MCF 10A (cell line): ENCODE measurements at regions not wholly inside any gene's neighbourhood (a gene's known extent, or its start where the extent isn't known, plus 50 kb on each side); places are given as distances from the start of the nearest gene placed in this dataset.
"Not testable (repeated sequence)": the region's sequence is repeated elsewhere in the genome, so short reads cannot be mapped to it uniquely, and the experiment has no call there.

Experiments used
- BruUV-seq: library from RNA; stranded (reverse); fragments of 400-500 nt; replicated peaks from 2 replicates; lab custom pipeline; 2021; lab: Mats Ljungman, UMichigan
- CTCF ChIA-PET: fragments of 300-600 bp; sonication (Branson Sonifier 250); formaldehyde crosslinking; extraction: SDS; loops from one replicate; lab custom pipeline; 2021; ENCODE audit warnings: antibody characterized with exemption, inconsistent platforms; lab: Yijun Ruan, JAX
- POLR2A ChIA-PET: fragments of 300-600, 350-650 bp; sonication (Branson Sonifier 250); formaldehyde crosslinking; extraction: SDS; loops from one replicate; lab custom pipeline; 2020; ENCODE audit warnings: antibody characterized with exemption, inconsistent platforms; lab: Yijun Ruan, JAX
- DNase-seq: peaks from one replicate; pipeline ENCODE4 v3.0.0-alpha.2; 2018; ENCODE audit not compliant: unreplicated experiment
- H3K27ac Mint-ChIP-seq: one replicate; pipeline ENCODE4 v1.8.0; 2022; ENCODE audit warnings: mild to moderate bottlenecking, low read depth, mixed read lengths; ENCODE audit not compliant: unreplicated experiment
- H3K27me3 Mint-ChIP-seq: one replicate; pipeline ENCODE4 v1.8.0; 2022; ENCODE audit warnings: mixed read lengths; ENCODE audit not compliant: insufficient read depth, unreplicated experiment
- H3K36me3 Mint-ChIP-seq: one replicate; pipeline ENCODE4 v1.8.0; 2022; ENCODE audit warnings: mild to moderate bottlenecking, moderate library complexity, mixed read lengths; ENCODE audit not compliant: insufficient read depth, unreplicated experiment
- H3K4me1 Mint-ChIP-seq: one replicate; pipeline ENCODE4 v1.8.0; 2022; ENCODE audit warnings: mixed read lengths; ENCODE audit not compliant: insufficient read depth, unreplicated experiment
- H3K4me3 Mint-ChIP-seq: one replicate; pipeline ENCODE4 v1.8.0; 2022; ENCODE audit warnings: mild to moderate bottlenecking, moderate library complexity, mixed read lengths; ENCODE audit not compliant: unreplicated experiment
- H3K9me3 Mint-ChIP-seq: one replicate; pipeline ENCODE4 v1.8.0; 2022; ENCODE audit warnings: mixed read lengths; ENCODE audit not compliant: unreplicated experiment
- CTCF ChIP-seq: fragments of 200-600 bp; IDR thresholded peaks from one replicate; pipeline ENCODE4 v1.8.0; 2022; ENCODE audit warnings: antibody characterized with exemption, mild to moderate bottlenecking; ENCODE audit not compliant: unreplicated experiment
- intact Hi-C: fragments of 100-400 bp; cut with micrococcal nuclease; formaldehyde crosslinking; loops from 2 replicates; pipeline ENCODE4 v1.14.1; 2022

DNA sequence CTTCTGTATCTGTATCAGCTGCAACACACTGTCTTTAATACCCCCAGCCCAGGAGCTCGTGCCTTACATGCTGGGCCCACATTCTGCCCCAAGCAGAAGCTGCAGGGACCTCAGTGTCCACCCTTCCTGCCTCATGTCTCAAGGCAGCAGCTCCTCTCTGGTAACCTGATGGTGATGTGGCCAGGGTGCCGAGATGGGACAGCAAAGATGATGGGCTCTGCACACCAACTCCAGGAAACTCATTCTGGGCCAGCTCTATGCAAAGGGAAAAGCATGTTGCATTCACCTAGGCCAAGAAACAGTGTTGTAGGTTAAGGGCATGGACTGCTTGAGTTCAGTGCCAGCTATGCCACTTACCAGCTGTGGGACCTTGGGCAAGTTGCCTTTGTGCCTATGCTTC, 79.5 kb upstream of the PRR23C start:
- no peak overlapping the region for H3K27ac Mint-ChIP-seq
- ChIA-PET CTCF (interaction anchor here (0.5 to 2.5 kb wide), 3 partner anchors 11 to 188 kb away, joined by 5 to 13 read pairs (median 6); no protein-coding TSS in a partner anchor), POLR2A (no interaction called here)
- no TSS peak for BruUV-seq
- no peak overlapping the region for H3K4me3 Mint-ChIP-seq
- DNase-seq: no peak
- no peak for TF ChIP-seq CTCF
- H3K4me1 Mint-ChIP-seq: peaks cover 17% of the 10 kb centered on the region
- peaks cover 4% of the 10 kb centered on the region for H3K27me3 Mint-ChIP-seq
- intact Hi-C loops: no loop called here
- H3K36me3 Mint-ChIP-seq: no peaks in the 10 kb centered on the region
- no peaks in the 10 kb centered on the region for H3K9me3 Mint-ChIP-seq

- Mint-ChIP-seq H3K9me3 (no peaks in the 10 kb centered on the region), H3K27ac (no peak overlapping the region), H3K4me1 (peaks cover 6% of the 10 kb centered on the region), H3K27me3 (peaks cover 8% of the 10 kb centered on the region), H3K4me3 (no peak overlapping the region), H3K36me3 (no peaks in the 10 kb centered on the region)
- TF ChIP-seq CTCF: no peak
- intact Hi-C loops: no loop called here
- ChIA-PET POLR2A (interaction anchor here (0.6 kb wide), 1 partner anchor 52 kb away, joined by 3 read pairs; no protein-coding TSS in a partner anchor), CTCF (interaction anchor here (0.6 to 1.8 kb wide), 3 partner anchors 15 to 80 kb away, joined by 4 to 12 read pairs (median 6); no protein-coding TSS in a partner anchor)
- DNase-seq: no peak
- BruUV-seq: no TSS peak
Observed at GRCh38 chr3:139127101-139127500, 82.4 kb upstream of the PRR23C start.

- intact Hi-C loops, H3K27ac Mint-ChIP-seq, H3K36me3 Mint-ChIP-seq, DNase-seq, H3K9me3 Mint-ChIP-seq, BruUV-seq, H3K4me1 Mint-ChIP-seq, H3K4me3 Mint-ChIP-seq, H3K27me3 Mint-ChIP-seq: not testable (repeated sequence)
- POLR2A ChIA-PET: interaction anchor here (0.6 kb wide), 1 partner anchor 52 kb away, joined by 3 read pairs; no protein-coding TSS in a partner anchor
- CTCF ChIA-PET: interaction anchor here (0.6 to 1.8 kb wide), 3 partner anchors 15 to 80 kb away, joined by 4 to 12 read pairs (median 6); no protein-coding TSS in a partner anchor
Observed at GRCh38 chr3:139127629-139128028, 82.9 kb upstream of the PRR23C start.

GRCh38 chr3:139128803-139129202, 84.1 kb upstream of the PRR23C start:
- no peak for DNase-seq
- POLR2A ChIA-PET: no interaction called here
- intact Hi-C loops: no loop called here
- Mint-ChIP-seq H3K4me1 (peaks cover 6% of the 10 kb centered on the region), H3K27ac (no peak overlapping the region), H3K4me3 (no peak overlapping the region), H3K36me3 (no peaks in the 10 kb centered on the region), H3K9me3 (no peaks in the 10 kb centered on the region), H3K27me3 (peaks cover 8% of the 10 kb centered on the region)
- BruUV-seq: no TSS peak
- TF ChIP-seq CTCF: no peak
- CTCF ChIA-PET: interaction anchor here (1.2 kb wide), 1 partner anchor 16 kb away, joined by 4 read pairs; no protein-coding TSS in a partner anchor
